SKM-1 treated with dmso at 0.1 percent for 144 hours (cell line): ENCODE measurements at regions not wholly inside any gene's neighbourhood (a gene's known extent, or its start where the extent isn't known, plus 50 kb on each side); places are given as distances from the start of the nearest gene placed in this dataset.

Source experiments
- DNase-seq: peaks from one replicate; lab custom pipeline; 2025; ENCODE audit not compliant: unreplicated experiment; lab: John Stamatoyannopoulos, UW

GRCh38 chr2:103942199-103942598 is 911.7 kb upstream of the POU3F3 start:
- no peak for DNase-seq

GRCh38 chr2:103945083-103945482 is 908.8 kb upstream of the POU3F3 start:
- no peak for DNase-seq

GRCh38 chr2:103959174-103960128 is 894.5 kb upstream of the POU3F3 start:
- DNase-seq: peak; percentile 17

GRCh38 chr2:103960129-103960513 is 893.8 kb upstream of the POU3F3 start:
- DNase-seq: no peak

- DNase-seq: no peak
Observed at GRCh38 chr2:103960951-103961350, 893.0 kb upstream of the POU3F3 start.

- DNase-seq: no peak
Observed at GRCh38 chr2:103961862-103962261, 892.1 kb upstream of the POU3F3 start.

- DNase-seq: no peak
Observed at GRCh38 chr2:103962670-103963069, 891.2 kb upstream of the POU3F3 start.

- no peak for DNase-seq
Observed at GRCh38 chr2:103963146-103963725, 890.7 kb upstream of the POU3F3 start.

- DNase-seq: no peak
Observed at GRCh38 chr2:103977241-103977640, 876.7 kb upstream of the POU3F3 start.

- DNase-seq: no peak
Observed at GRCh38 chr2:103977668-103978067, 876.2 kb upstream of the POU3F3 start.

- no peak for DNase-seq
Observed at GRCh38 chr2:103980401-103980800, 873.5 kb upstream of the POU3F3 start.

- DNase-seq: no peak
Observed at GRCh38 chr2:103982691-103983090, 871.2 kb upstream of the POU3F3 start.

GRCh38 chr2:103986001-103986400 is 867.9 kb upstream of the POU3F3 start:
- no peak for DNase-seq

GRCh38 chr2:103991591-103991990 is 862.3 kb upstream of the POU3F3 start:
- no peak for DNase-seq

GRCh38 chr2:104004821-104005220 is 849.1 kb upstream of the POU3F3 start:
- DNase-seq: no peak

GRCh38 chr2:104016801-104017200 is 837.1 kb upstream of the POU3F3 start:
- no peak for DNase-seq

GRCh38 chr2:104023306-104023705 is 830.6 kb upstream of the POU3F3 start:
- no peak for DNase-seq

GRCh38 chr2:104023765-104024164 is 830.1 kb upstream of the POU3F3 start:
- no peak for DNase-seq

GRCh38 chr2:104025295-104025694 is 828.6 kb upstream of the POU3F3 start:
- no peak for DNase-seq

- DNase-seq: no peak
Observed at GRCh38 chr2:104026725-104027124, 827.2 kb upstream of the POU3F3 start.

- DNase-seq: no peak
Observed at GRCh38 chr2:104027321-104027720, 826.6 kb upstream of the POU3F3 start.

GRCh38 chr2:104028061-104028460 is 825.9 kb upstream of the POU3F3 start:
- no peak for DNase-seq
